Mammary epithelial cell (primary cell): ENCODE measurements at regions not wholly inside any gene's neighbourhood (a gene's known extent, or its start where the extent isn't known, plus 50 kb on each side); places are given as distances from the start of the nearest gene placed in this dataset.

Source experiments
- EZH2 ChIP-seq: IDR thresholded peaks from 2 replicates; pipeline ENCODE4 v1.6.1; 2012; ENCODE audit warnings: low read length, inconsistent platforms, borderline replicate concordance
- TF ChIP-seq, protein P1 (sequence below), 2 donors: IDR thresholded peaks in 1 of 2; conservative IDR thresholded peaks in 1 of 2; 2 replicates each; pipeline ENCODE4 v1.5.1; 2011 to 2012; ENCODE audit warnings: inconsistent platforms in 2 of 2, low read length in 2 of 2, mild to moderate bottlenecking in 2 of 2, control low read depth in 1 of 2, low read depth in 1 of 2; ENCODE audit not compliant: insufficient read depth in 1 of 2; ENCODE audit errors: extremely low read depth in 1 of 2

DNA sequence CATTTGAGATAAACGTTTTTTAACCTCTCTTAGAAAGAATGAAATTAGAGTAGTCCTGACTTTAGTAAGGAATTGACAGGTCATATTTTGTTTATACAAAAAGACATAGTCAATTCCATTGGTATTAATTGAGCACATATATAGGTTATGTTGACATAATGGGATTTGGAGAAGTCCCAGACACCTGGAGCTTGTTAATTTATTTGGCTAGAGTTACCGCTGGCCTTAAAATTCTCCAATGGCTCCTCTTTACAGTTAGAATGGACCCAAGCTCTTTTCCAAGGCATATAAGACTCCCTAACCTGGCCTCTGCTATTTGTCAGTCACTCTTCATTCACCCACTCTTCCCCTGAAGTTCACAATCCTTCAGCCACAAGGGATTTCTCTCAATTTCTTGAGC, 221.3 kb downstream of the CBLN4 start:
- TF ChIP-seq, protein P1, sequence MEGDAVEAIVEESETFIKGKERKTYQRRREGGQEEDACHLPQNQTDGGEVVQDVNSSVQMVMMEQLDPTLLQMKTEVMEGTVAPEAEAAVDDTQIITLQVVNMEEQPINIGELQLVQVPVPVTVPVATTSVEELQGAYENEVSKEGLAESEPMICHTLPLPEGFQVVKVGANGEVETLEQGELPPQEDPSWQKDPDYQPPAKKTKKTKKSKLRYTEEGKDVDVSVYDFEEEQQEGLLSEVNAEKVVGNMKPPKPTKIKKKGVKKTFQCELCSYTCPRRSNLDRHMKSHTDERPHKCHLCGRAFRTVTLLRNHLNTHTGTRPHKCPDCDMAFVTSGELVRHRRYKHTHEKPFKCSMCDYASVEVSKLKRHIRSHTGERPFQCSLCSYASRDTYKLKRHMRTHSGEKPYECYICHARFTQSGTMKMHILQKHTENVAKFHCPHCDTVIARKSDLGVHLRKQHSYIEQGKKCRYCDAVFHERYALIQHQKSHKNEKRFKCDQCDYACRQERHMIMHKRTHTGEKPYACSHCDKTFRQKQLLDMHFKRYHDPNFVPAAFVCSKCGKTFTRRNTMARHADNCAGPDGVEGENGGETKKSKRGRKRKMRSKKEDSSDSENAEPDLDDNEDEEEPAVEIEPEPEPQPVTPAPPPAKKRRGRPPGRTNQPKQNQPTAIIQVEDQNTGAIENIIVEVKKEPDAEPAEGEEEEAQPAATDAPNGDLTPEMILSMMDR (conservative IDR thresholded peaks at IDR 0.05 in 1 of 2, IDR thresholded peaks at IDR 0.05 in 1 of 2; ENCODE audit: extremely low read depth in 1 of 2, insufficient read depth in 1 of 2, low read depth in 1 of 2, low read length in 2 of 2): no peak
- no peak for TF ChIP-seq EZH2
